A673 (cell line): ENCODE measurements at regions not wholly inside any gene's neighbourhood (a gene's known extent, or its start where the extent isn't known, plus 50 kb on each side); places are given as distances from the start of the nearest gene placed in this dataset.

Experiments used
- CTCF ChIP-seq: fragments of 300-800, 200-600 bp; sonication (generic); conservative IDR thresholded peaks from 2 replicates; pipeline ENCODE4 v1.5.1; 2017; ENCODE audit warnings: low read depth, mild to moderate bottlenecking, antibody characterized with exemption, low read length, moderate library complexity, mixed read lengths
- EZH2 ChIP-seq: fragments of 200-600 bp; sonication (generic); IDR thresholded peaks from 2 replicates; pipeline ENCODE4 v1.6.1; 2017; ENCODE audit warnings: borderline replicate concordance, low read depth, mild to moderate bottlenecking, mixed read lengths, antibody characterized with exemption, low read length; ENCODE audit not compliant: poor library complexity, severe bottlenecking

DNA sequence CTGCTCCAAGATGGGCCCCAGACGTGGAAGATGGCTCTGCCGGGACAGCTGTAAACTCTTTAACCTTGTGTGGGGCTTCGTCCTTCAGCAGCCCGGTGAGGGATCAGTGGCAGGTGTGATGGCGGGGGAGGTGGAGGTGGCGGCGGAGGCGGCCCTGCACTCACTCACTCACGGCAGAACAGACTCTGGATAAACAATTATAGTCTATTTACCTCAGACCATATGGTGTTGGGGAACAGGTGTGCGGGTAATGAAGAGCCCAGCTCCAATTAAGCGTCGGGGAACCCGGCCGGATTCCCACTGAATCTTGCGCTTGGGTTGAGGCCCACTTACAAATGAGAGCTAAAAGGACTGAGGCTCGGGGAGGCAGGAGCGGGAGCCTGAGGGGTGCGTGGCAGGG lies 104.3 kb upstream of the SDK2 start:
- no peak for TF ChIP-seq CTCF
- no peak for TF ChIP-seq EZH2
